Suprapubic skin (tissue), 4 donors: ENCODE measurements at regions not wholly inside any gene's neighbourhood (a gene's known extent, or its start where the extent isn't known, plus 50 kb on each side); places are given as distances from the start of the nearest gene placed in this dataset.

ENCODE experiments used
- EP300 ChIP-seq: sonication (generic); formaldehyde crosslinking; IDR thresholded peaks from one replicate; pipeline ENCODE4 v1.6.1; 2017; ENCODE audit warnings: antibody characterized with exemption
- POLR2A ChIP-seq, 2 donors: fragments of 450-650 bp; IDR thresholded peaks; one replicate each; pipeline ENCODE4 v1.6.1; 2017; ENCODE audit warnings: antibody characterized with exemption in 2 of 2, mild to moderate bottlenecking in 2 of 2, moderate library complexity in 2 of 2
- POLR2AphosphoS5 ChIP-seq, 3 donors: sonication (generic); formaldehyde crosslinking; IDR thresholded peaks; one replicate each; pipeline ENCODE4 v1.6.1; 2017; ENCODE audit warnings: antibody characterized with exemption in 3 of 3
- TF ChIP-seq, protein P1 (sequence below), 2 donors: fragments of 200-600 bp in 1 of 2; fragments of 450-650 bp in 1 of 2; sonication (generic) in 1 of 2; IDR thresholded peaks; one replicate each; pipeline ENCODE4 v1.5.1; 2016 to 2019; ENCODE audit warnings: antibody characterized with exemption in 2 of 2, mild to moderate bottlenecking in 1 of 2, moderate library complexity in 1 of 2

DNA sequence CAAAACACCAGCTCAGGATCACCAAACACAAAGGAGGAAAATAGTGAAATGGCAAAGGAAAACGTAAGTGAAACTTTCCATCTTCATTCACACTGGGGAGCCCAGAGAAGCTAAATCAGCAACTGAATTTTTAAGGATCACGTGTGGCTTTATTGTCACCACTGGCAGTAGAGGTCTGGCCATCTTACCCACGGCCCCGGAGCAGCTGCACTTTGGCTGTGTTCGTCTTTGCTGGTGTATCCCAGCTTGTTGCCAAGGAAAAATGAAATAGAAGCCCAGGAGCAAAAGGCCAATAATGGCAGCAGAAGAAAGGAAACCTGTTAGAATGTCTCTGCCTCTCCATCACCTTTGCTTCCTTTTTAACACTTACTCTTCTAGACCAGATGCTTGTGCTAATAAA is 274.7 kb downstream of the FOXO1 start:
- TF ChIP-seq, protein P1, sequence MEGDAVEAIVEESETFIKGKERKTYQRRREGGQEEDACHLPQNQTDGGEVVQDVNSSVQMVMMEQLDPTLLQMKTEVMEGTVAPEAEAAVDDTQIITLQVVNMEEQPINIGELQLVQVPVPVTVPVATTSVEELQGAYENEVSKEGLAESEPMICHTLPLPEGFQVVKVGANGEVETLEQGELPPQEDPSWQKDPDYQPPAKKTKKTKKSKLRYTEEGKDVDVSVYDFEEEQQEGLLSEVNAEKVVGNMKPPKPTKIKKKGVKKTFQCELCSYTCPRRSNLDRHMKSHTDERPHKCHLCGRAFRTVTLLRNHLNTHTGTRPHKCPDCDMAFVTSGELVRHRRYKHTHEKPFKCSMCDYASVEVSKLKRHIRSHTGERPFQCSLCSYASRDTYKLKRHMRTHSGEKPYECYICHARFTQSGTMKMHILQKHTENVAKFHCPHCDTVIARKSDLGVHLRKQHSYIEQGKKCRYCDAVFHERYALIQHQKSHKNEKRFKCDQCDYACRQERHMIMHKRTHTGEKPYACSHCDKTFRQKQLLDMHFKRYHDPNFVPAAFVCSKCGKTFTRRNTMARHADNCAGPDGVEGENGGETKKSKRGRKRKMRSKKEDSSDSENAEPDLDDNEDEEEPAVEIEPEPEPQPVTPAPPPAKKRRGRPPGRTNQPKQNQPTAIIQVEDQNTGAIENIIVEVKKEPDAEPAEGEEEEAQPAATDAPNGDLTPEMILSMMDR (IDR thresholded peaks at IDR 0.05) = no peak
- TF ChIP-seq POLR2A (IDR thresholded peaks at IDR 0.05) (no peak), EP300 (no peak), POLR2AphosphoS5 (IDR thresholded peaks at IDR 0.05) (no peak)
